ENCODE measurements at regions not wholly inside any gene's neighbourhood (a gene's known extent, or its start where the extent isn't known, plus 50 kb on each side); places are given as distances from the start of the nearest gene placed in this dataset.

GRCh38 chr16:82544378-82545160 is 82.2 kb upstream of the CDH13 start:
- TF ChIP-seq TEAD4 (IDR thresholded peaks at IDR 0.05; ENCODE audit: low read depth, low read length) = no peak
- no peak for TF ChIP-seq EP300 (IDR thresholded peaks at IDR 0.05; ENCODE audit: borderline replicate concordance in 1 of 2, low read depth in 2 of 2, low read length in 2 of 2)

Data from H1 (cell line).